NCI-H2196 (cell line): ENCODE measurements at regions not wholly inside any gene's neighbourhood (a gene's known extent, or its start where the extent isn't known, plus 50 kb on each side); places are given as distances from the start of the nearest gene placed in this dataset.

Experiments used
- DNase-seq: peaks from one replicate; lab custom pipeline; 2025; ENCODE audit not compliant: unreplicated experiment; lab: John Stamatoyannopoulos, UW

GRCh38 chr2:128798502-128799283 is 480.0 kb upstream of the HS6ST1 start:
- no peak for DNase-seq

GRCh38 chr2:128799284-128799552 is 480.6 kb upstream of the HS6ST1 start:
- no peak for DNase-seq

GRCh38 chr2:128799730-128800129 is 481.1 kb upstream of the HS6ST1 start:
- DNase-seq, result no peak

GRCh38 chr2:128801576-128801975 is 482.9 kb upstream of the HS6ST1 start:
- no peak for DNase-seq

GRCh38 chr2:128803222-128803621 is 484.6 kb upstream of the HS6ST1 start:
- no peak for DNase-seq

- DNase-seq, result no peak
Observed at GRCh38 chr2:128805237-128805636, 486.6 kb upstream of the HS6ST1 start.

GRCh38 chr2:128805918-128806317 is 487.2 kb upstream of the HS6ST1 start:
- no peak for DNase-seq

- no peak for DNase-seq
Observed at GRCh38 chr2:128807317-128807716, 488.6 kb upstream of the HS6ST1 start.

GRCh38 chr2:128808462-128809258 is 490.0 kb upstream of the HS6ST1 start:
- no peak for DNase-seq

- no peak for DNase-seq
Observed at GRCh38 chr2:128809259-128809636, 490.6 kb upstream of the HS6ST1 start.

- DNase-seq, result no peak
Observed at GRCh38 chr2:128809880-128810279, 491.2 kb upstream of the HS6ST1 start.

- DNase-seq, result no peak
Observed at GRCh38 chr2:128812183-128812940, 493.7 kb upstream of the HS6ST1 start.

- DNase-seq, result no peak
Observed at GRCh38 chr2:128813352-128814034, 494.8 kb upstream of the HS6ST1 start.

GRCh38 chr2:128815248-128815647 is 496.6 kb upstream of the HS6ST1 start:
- no peak for DNase-seq

GRCh38 chr2:128817171-128817570 is 498.5 kb upstream of the HS6ST1 start:
- no peak for DNase-seq

- no peak for DNase-seq
Observed at GRCh38 chr2:128817813-128818212, 499.1 kb upstream of the HS6ST1 start.

GRCh38 chr2:128818248-128818647 is 499.6 kb upstream of the HS6ST1 start:
- DNase-seq, result no peak

- DNase-seq, result no peak
Observed at GRCh38 chr2:128818704-128819491, 500.2 kb upstream of the HS6ST1 start.

- DNase-seq, result no peak
Observed at GRCh38 chr2:128820452-128820851, 501.8 kb upstream of the HS6ST1 start.

GRCh38 chr2:128821010-128821409 is 502.3 kb upstream of the HS6ST1 start:
- no peak for DNase-seq
